H7 (cell line): ENCODE measurements at regions not wholly inside any gene's neighbourhood (a gene's known extent, or its start where the extent isn't known, plus 50 kb on each side); places are given as distances from the start of the nearest gene placed in this dataset.

ENCODE experiments used
- DNase-seq: peaks from one replicate; pipeline ENCODE4 v3.0.0; 2012
- H3K27me3 ChIP-seq: 2 replicates; pipeline ENCODE4 v1.6.0; 2011; ENCODE audit warnings: mild to moderate bottlenecking, low read length; ENCODE audit not compliant: control insufficient read depth, insufficient read depth
- H3K36me3 ChIP-seq: replicated peaks from 2 replicates; pipeline ENCODE4 v1.5.1; 2011; ENCODE audit warnings: low read length; ENCODE audit not compliant: control insufficient read depth, insufficient read depth
- H3K4me3 ChIP-seq: 2 replicates; pipeline ENCODE4 v1.5.1; 2011; ENCODE audit warnings: low read depth, mild to moderate bottlenecking, control low read depth, low read length, moderate library complexity; ENCODE audit not compliant: insufficient read depth

DNA sequence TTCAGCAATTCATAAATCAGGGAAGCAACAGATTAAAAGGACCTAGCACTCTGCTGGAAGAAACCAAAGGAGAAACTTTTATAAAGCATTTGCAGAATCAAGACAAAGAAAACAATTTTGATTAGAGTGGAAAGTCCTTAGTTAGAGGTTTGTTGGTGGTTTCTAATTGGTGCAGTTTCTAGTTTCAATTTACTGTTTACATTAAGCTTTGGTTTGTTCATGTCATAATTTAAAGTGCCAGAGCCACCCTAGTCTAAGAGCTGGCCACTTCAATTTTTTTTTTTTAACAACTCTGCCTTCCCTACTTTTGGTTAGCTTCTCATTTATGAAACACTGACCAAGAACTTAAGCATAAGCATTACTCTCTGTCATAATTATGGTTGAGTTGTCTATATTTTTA is 1428.2 kb upstream of the GBE1 start:
- DNase-seq, result no peak
- Histone ChIP-seq H3K36me3 (no peaks in the 10 kb centered on the region), H3K4me3 (no peak overlapping the region), H3K27me3 (no peaks in the 10 kb centered on the region)

GRCh38 chr3:83169473-83169872 is 1408.0 kb upstream of the GBE1 start:
- H3K27me3 ChIP-seq, result no peaks in the 10 kb centered on the region
- H3K4me3 ChIP-seq, result no peak overlapping the region
- H3K36me3 ChIP-seq, result no peaks in the 10 kb centered on the region
- no peak for DNase-seq

GRCh38 chr3:83150896-83151295 is 1389.5 kb upstream of the GBE1 start:
- no peak for DNase-seq
- Histone ChIP-seq H3K27me3 (no peaks in the 10 kb centered on the region), H3K4me3 (no peak overlapping the region), H3K36me3 (no peaks in the 10 kb centered on the region)

GRCh38 chr3:83140983-83141382 is 1379.5 kb upstream of the GBE1 start:
- no peak for DNase-seq
- Histone ChIP-seq H3K36me3 (no peaks in the 10 kb centered on the region), H3K27me3 (no peaks in the 10 kb centered on the region), H3K4me3 (no peak overlapping the region)

DNA sequence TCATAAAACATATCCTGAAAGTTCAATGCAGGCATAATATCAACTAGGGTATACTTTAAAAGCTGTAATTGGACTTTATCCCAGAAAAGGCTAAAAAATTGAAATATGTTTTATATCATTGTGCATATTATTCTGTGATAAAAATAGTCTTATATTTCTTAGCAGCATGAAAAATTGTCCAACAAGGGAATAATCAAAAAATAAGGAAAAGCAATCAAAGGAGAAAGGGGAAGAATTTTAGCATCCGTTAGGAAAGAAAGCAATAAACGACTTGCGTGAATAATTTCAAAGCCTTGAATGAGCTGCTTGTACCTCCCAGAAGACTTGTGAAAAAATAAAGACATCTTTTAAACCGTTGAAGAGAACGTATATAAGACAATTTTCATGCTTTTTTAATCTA is 1369.8 kb upstream of the GBE1 start:
- DNase-seq, result no peak
- Histone ChIP-seq H3K27me3 (no peaks in the 10 kb centered on the region), H3K36me3 (no peaks in the 10 kb centered on the region), H3K4me3 (no peak overlapping the region)

DNA sequence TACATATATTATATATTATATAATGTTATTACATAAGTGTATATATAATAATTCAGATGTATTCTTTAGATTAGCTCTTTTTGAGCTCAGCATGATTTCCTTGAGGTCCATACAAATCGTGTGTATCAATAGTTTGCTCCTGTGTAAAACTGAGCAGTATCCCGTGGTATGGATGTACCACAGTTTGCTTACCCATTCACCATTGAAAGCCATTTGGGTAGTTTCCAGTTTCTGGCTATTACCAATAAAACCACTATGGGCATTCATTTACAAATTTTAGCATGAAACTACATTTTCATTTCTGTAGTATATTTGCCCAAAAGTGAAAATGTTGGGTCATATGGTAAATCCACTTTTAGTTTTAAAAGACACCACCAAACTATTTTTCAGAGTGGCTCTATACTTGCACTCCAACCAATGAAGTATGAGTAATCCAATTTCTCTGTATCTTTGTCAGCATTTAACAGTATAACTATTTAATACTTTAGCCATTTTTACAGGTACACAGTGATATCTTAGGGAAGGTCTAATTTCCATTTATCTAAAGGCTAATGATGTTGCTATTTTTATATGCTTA is 1361.4 kb upstream of the GBE1 start:
- no peak for DNase-seq
- no peak overlapping the region for H3K4me3 ChIP-seq
- no peaks in the 10 kb centered on the region for H3K36me3 ChIP-seq
- no peaks in the 10 kb centered on the region for H3K27me3 ChIP-seq

GRCh38 chr3:83093222-83093572 is 1331.8 kb upstream of the GBE1 start:
- Histone ChIP-seq H3K4me3 (no peak overlapping the region), H3K27me3 (no peaks in the 10 kb centered on the region), H3K36me3 (no peaks in the 10 kb centered on the region)
- DNase-seq, result no peak

DNA sequence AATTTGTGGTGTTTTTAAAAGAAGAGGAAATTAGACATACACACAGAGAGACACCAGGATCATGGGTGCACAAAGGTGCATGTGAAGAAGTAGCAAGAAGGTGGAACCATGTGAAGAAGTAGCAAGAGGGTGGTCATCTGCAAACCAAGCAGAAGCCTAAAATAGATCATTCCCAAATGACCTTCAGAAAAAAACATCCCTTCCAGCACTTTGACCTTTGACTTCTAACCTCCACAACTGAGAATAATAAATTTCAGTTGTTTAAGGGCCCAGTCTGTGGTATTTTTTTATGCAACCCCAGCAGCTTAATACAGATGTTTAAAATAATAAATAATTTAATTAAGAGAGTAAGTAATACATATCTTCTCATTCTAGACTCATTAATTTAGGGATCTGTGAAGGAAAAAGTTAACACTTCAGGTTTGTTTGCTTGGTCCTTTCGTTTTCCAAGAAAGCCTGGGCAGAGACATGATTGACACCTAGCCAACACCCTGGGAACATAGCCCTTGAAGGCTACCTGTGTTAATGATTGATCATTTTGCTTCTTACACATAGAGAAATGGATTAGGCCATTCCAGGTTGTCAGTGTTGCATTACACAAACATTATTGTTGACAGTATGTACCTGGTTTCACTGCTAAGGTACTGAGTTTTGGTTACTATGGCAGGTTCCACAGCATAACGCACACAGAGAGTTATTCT is 1331.2 kb upstream of the GBE1 start:
- Histone ChIP-seq H3K27me3 (no peaks in the 10 kb centered on the region), H3K4me3 (no peak overlapping the region), H3K36me3 (no peaks in the 10 kb centered on the region)
- no peak for DNase-seq

- H3K36me3 ChIP-seq, result no peaks in the 10 kb centered on the region
- no peak overlapping the region for H3K4me3 ChIP-seq
- H3K27me3 ChIP-seq, result no peaks in the 10 kb centered on the region
- no peak for DNase-seq
Observed at GRCh38 chr3:83076041-83076440, 1314.6 kb upstream of the GBE1 start.

GRCh38 chr3:83074485-83074884 is 1313.0 kb upstream of the GBE1 start:
- Histone ChIP-seq H3K27me3 (no peaks in the 10 kb centered on the region), H3K36me3 (no peaks in the 10 kb centered on the region), H3K4me3 (no peak overlapping the region)
- no peak for DNase-seq

DNA sequence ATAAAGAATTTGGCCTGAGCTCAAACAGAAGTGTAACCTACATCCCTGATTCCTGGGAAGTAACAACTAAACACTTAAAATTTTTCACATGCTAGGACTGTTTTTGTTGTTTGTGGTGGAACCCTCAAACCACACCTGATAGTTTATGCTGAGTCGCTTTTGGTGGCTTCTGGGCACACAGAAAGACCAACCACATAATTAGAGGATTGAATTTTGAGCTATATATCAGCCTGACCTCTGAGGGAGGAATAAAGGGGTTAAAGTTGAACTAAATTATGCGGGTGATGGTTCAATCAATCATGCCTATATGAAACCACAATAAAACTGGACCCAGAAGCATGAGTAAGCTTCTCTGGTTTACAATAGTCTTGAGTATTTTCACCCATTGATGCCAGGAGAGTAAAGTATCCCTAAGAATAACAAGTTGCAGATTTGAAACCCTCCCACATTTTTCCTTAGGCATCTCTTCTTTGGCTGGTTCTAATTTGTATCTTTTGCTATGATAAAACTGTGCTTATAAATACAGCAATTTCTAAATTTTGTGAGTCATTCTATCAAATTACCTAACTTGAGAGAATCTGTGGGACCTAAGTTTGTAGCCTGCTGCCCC is 1304.5 kb upstream of the GBE1 start:
- Histone ChIP-seq H3K4me3 (no peak overlapping the region), H3K27me3 (no peaks in the 10 kb centered on the region), H3K36me3 (no peaks in the 10 kb centered on the region)
- DNase-seq, result no peak

GRCh38 chr3:83063446-83063845 is 1302.0 kb upstream of the GBE1 start:
- no peak for DNase-seq
- H3K4me3 ChIP-seq, result no peak overlapping the region
- no peaks in the 10 kb centered on the region for H3K36me3 ChIP-seq
- no peaks in the 10 kb centered on the region for H3K27me3 ChIP-seq

- Histone ChIP-seq H3K36me3 (no peaks in the 10 kb centered on the region), H3K27me3 (no peaks in the 10 kb centered on the region), H3K4me3 (no peak overlapping the region)
- DNase-seq, result no peak
Observed at GRCh38 chr3:83048556-83048955, 1287.1 kb upstream of the GBE1 start.

GRCh38 chr3:83039422-83039821 is 1278.0 kb upstream of the GBE1 start:
- H3K27me3 ChIP-seq, result no peaks in the 10 kb centered on the region
- H3K4me3 ChIP-seq, result no peak overlapping the region
- DNase-seq, result no peak
- no peaks in the 10 kb centered on the region for H3K36me3 ChIP-seq

DNA sequence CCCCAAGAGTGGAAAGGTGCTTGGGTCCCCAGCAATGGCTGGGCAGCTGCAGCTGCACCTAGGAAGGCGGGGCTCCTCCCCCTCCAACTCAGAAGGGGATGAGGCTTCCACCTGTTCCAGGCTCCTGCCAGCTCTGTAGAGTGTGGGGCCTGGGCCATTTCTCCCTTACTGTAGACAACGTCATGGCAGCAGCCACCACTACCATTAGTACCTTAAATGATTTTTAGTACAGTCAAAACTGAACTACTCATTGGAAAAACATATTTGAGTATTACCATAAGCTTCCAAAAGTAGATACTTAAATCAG is 1274.2 kb upstream of the GBE1 start:
- H3K36me3 ChIP-seq, result no peaks in the 10 kb centered on the region
- H3K27me3 ChIP-seq, result no peaks in the 10 kb centered on the region
- no peak overlapping the region for H3K4me3 ChIP-seq
- DNase-seq, result no peak
